ENCODE measurements at regions not wholly inside any gene's neighbourhood (a gene's known extent, or its start where the extent isn't known, plus 50 kb on each side); places are given as distances from the start of the nearest gene placed in this dataset.

DNA sequence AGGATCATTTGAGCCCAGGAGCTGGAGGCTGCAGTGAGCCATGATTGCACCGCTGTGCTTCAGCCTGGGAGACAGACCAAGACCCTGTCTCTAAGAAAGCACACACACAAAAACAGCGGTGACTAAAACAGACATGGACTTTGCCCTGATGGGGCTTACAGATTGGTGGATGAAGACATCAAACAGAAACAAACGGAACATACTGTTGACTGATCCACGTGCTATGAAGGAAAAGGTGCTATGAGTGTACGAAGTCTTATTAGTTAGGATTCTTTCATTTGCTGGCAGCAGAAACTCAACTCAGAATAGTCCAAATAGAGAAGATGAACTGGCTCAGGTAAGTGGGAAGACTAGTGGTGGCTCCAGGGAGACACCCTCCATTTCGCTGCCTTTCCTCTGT lies 309.8 kb upstream of the N4BP1 start:
- H3K4me1 ChIP-seq (ENCODE audit: control insufficient read depth in 2 of 3, insufficient read depth in 2 of 3, low read depth in 1 of 3, low read length in 3 of 3) = no peaks in the 10 kb centered on the region
- no peaks in the 10 kb centered on the region for H3K27me3 ChIP-seq (ENCODE audit: control insufficient read depth, insufficient read depth, low read length)
- DNase-seq = no peak
- no peak for FAIRE-seq
- TF ChIP-seq, protein P1, sequence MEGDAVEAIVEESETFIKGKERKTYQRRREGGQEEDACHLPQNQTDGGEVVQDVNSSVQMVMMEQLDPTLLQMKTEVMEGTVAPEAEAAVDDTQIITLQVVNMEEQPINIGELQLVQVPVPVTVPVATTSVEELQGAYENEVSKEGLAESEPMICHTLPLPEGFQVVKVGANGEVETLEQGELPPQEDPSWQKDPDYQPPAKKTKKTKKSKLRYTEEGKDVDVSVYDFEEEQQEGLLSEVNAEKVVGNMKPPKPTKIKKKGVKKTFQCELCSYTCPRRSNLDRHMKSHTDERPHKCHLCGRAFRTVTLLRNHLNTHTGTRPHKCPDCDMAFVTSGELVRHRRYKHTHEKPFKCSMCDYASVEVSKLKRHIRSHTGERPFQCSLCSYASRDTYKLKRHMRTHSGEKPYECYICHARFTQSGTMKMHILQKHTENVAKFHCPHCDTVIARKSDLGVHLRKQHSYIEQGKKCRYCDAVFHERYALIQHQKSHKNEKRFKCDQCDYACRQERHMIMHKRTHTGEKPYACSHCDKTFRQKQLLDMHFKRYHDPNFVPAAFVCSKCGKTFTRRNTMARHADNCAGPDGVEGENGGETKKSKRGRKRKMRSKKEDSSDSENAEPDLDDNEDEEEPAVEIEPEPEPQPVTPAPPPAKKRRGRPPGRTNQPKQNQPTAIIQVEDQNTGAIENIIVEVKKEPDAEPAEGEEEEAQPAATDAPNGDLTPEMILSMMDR (IDR thresholded peaks at IDR 0.05; ENCODE audit: borderline replicate concordance, extremely low read depth, insufficient read depth) = no peak
- H3K27ac ChIP-seq (ENCODE audit: low read depth in 2 of 2, low read length in 2 of 2) = no peak overlapping the region
- no peaks in the 10 kb centered on the region for H3K36me3 ChIP-seq (ENCODE audit: control insufficient read depth in 2 of 3, insufficient read depth in 3 of 3, low read length in 3 of 3)
- no peak overlapping the region for H3K9ac ChIP-seq (ENCODE audit: low read length in 3 of 3)
- intact Hi-C loops (cut with DNase I) = no loop called here
- H3K9me3 ChIP-seq (ENCODE audit: control insufficient read depth in 2 of 3, insufficient read depth in 1 of 3, low read length in 3 of 3) = peaks cover 0 to 3% (median 0%) of the 10 kb centered on the region in 3 donors
- H3K4me3 ChIP-seq (ENCODE audit: low read length in 3 of 3) = no peak overlapping the region

DNA sequence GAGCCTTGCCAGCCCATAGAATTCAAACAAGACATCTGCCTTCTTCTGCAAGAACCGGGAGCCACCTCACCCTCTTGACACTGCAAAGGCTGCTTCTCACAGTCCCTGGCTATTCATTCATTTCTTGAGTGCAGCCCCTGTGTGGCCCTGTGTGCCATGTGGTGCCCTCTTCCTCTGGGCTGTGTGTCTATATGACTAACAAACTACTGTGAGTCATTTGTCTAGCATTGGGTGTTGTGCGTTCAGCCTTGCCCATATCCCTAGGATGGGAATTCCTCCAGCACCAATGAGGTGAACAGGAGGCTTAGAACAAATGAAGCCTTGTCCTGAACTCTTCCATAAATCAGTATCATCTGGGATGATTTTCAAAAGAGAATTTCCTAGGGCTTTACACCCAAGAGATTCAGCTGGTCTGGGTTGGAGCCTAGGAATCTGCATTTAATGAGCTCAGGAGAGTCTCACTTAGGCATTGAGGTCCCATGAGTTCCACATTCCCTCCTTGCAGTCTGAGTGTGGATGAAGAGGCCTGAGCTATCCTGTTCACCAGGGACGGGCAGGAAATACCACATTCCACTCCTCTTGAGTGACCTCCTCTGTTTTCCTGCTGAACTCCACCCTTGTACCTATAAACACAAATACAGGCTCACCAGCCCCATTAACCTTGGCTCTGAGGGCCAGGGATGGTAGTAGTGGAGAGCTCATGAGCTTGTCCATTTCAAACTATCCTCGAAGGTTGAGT lies 308.7 kb upstream of the N4BP1 start:
- no peak overlapping the region for H3K27ac ChIP-seq (ENCODE audit: low read depth in 2 of 2, low read length in 2 of 2)
- no peaks in the 10 kb centered on the region for H3K27me3 ChIP-seq (ENCODE audit: control insufficient read depth, insufficient read depth, low read length)
- H3K9me3 ChIP-seq (ENCODE audit: control insufficient read depth in 2 of 3, insufficient read depth in 1 of 3, low read length in 3 of 3) = peaks cover 0 to 3% (median 0%) of the 10 kb centered on the region in 3 donors
- no peaks in the 10 kb centered on the region for H3K4me1 ChIP-seq (ENCODE audit: control insufficient read depth in 2 of 3, insufficient read depth in 2 of 3, low read depth in 1 of 3, low read length in 3 of 3)
- no peak overlapping the region for H3K4me3 ChIP-seq (ENCODE audit: low read length in 3 of 3)
- no peak for DNase-seq
- TF ChIP-seq, protein P1 (IDR thresholded peaks at IDR 0.05; ENCODE audit: borderline replicate concordance, extremely low read depth, insufficient read depth) = no peak
- H3K9ac ChIP-seq (ENCODE audit: low read length in 3 of 3) = no peak overlapping the region
- no peak for FAIRE-seq
- H3K36me3 ChIP-seq (ENCODE audit: control insufficient read depth in 2 of 3, insufficient read depth in 3 of 3, low read length in 3 of 3) = no peaks in the 10 kb centered on the region
- intact Hi-C loops (cut with DNase I) = no loop called here

DNA sequence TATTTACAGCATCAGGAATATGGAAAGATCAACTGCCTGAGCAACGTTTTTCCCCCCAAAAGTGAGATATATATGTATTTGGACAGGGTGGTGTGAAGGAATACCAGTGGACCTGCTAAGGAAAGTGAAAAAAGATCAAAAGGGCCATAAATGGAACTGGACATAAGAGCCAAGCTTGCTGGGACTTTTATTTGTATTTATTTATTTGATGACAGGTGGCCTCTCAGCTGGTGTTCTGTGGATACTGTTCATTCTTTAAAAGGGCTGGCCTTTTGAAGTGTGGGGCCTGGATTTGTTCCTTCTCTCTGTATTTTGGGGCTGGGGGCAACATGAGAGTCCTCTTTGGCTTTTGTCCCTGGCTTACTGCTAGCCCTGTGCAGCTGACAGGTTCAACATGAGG lies 306.6 kb upstream of the N4BP1 start:
- DNase-seq = no peak
- Histone ChIP-seq H3K27me3 (ENCODE audit: control insufficient read depth, insufficient read depth, low read length) (no peaks in the 10 kb centered on the region), H3K9me3 (ENCODE audit: control insufficient read depth in 2 of 3, insufficient read depth in 1 of 3, low read length in 3 of 3) (peaks cover 0 to 3% (median 0%) of the 10 kb centered on the region in 3 donors), H3K27ac (ENCODE audit: low read depth in 2 of 2, low read length in 2 of 2) (no peak overlapping the region), H3K4me3 (ENCODE audit: low read length in 3 of 3) (no peak overlapping the region), H3K36me3 (ENCODE audit: control insufficient read depth in 2 of 3, insufficient read depth in 3 of 3, low read length in 3 of 3) (no peaks in the 10 kb centered on the region), H3K9ac (ENCODE audit: low read length in 3 of 3) (no peak overlapping the region), H3K4me1 (ENCODE audit: control insufficient read depth in 2 of 3, insufficient read depth in 2 of 3, low read depth in 1 of 3, low read length in 3 of 3) (no peaks in the 10 kb centered on the region)
- intact Hi-C loops (cut with DNase I) = no loop called here
- TF ChIP-seq, protein P1 (IDR thresholded peaks at IDR 0.05; ENCODE audit: borderline replicate concordance, extremely low read depth, insufficient read depth) = no peak
- no peak for FAIRE-seq
